ENCODE measurements at regions not wholly inside any gene's neighbourhood (a gene's known extent, or its start where the extent isn't known, plus 50 kb on each side); places are given as distances from the start of the nearest gene placed in this dataset.

GRCh38 chr4:31908261-31908660, 1188.1 kb downstream of the PCDH7 start:
- Histone ChIP-seq H3K36me3 (no peaks in the 10 kb centered on the region), H3K27me3 (no peaks in the 10 kb centered on the region), H3K4me1 (no peaks in the 10 kb centered on the region), H3K27ac (no peak overlapping the region), H3K9me3 (peaks cover 0 to 8% (median 0%) of the 10 kb centered on the region in 4 donors), H3K4me3 (no peak overlapping the region)
- no peak for DNase-seq (ENCODE audit: low spot score in 2 of 2)
- TF ChIP-seq EP300 (IDR thresholded peaks at IDR 0.05) (no peak), CTCF (IDR thresholded peaks at IDR 0.05) (no peak), POLR2A (IDR thresholded peaks at IDR 0.05) (no peak)
- 54 to 55% methylated on average over 3 of the region's 3 CpGs for WGBS, 2 donors

DNA sequence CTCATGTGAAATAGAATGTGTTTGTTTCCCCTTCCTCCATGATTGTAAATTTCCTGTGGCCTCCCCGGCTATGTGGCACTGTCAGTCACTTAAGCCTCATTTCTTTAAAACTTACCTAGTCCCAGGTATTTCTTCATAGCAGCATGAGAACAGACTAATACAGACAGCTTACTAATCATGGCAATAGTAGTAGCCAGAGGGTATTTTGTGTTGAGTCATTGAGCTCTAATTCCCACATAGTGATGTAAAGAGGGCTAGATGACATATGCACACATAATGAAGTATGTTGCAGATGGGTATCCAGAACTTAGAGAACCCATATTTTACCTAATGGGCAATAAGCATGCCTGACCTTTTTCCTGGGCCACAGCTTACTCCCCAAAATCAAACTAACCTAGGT, 1197.2 kb downstream of the PCDH7 start:
- DNase-seq (ENCODE audit: low spot score in 2 of 2) = no peak
- 79 to 91% methylated on average over 1 of the region's 1 CpG for WGBS, 2 donors
- no peaks in the 10 kb centered on the region for H3K9me3 ChIP-seq
- no peaks in the 10 kb centered on the region for H3K4me1 ChIP-seq
- no peaks in the 10 kb centered on the region for H3K27me3 ChIP-seq
- no peak for TF ChIP-seq POLR2A (IDR thresholded peaks at IDR 0.05)
- no peak for TF ChIP-seq EP300 (IDR thresholded peaks at IDR 0.05)
- no peak for TF ChIP-seq CTCF (IDR thresholded peaks at IDR 0.05)
- H3K4me3 ChIP-seq = no peak overlapping the region
- no peaks in the 10 kb centered on the region for H3K36me3 ChIP-seq
- no peak overlapping the region for H3K27ac ChIP-seq

GRCh38 chr4:31918891-31919290, 1198.7 kb downstream of the PCDH7 start:
- H3K36me3 ChIP-seq = no peaks in the 10 kb centered on the region
- H3K27ac ChIP-seq = no peak overlapping the region
- DNase-seq (ENCODE audit: low spot score in 2 of 2) = no peak
- no peak for TF ChIP-seq POLR2A (IDR thresholded peaks at IDR 0.05)
- no peak for TF ChIP-seq CTCF (IDR thresholded peaks at IDR 0.05)
- TF ChIP-seq EP300 (IDR thresholded peaks at IDR 0.05) = no peak
- no peaks in the 10 kb centered on the region for H3K4me1 ChIP-seq
- H3K9me3 ChIP-seq = no peaks in the 10 kb centered on the region
- H3K4me3 ChIP-seq = no peak overlapping the region
- WGBS, 2 donors = 41 to 61% methylated on average over 5 of the region's 5 CpGs
- H3K27me3 ChIP-seq = no peaks in the 10 kb centered on the region

DNA sequence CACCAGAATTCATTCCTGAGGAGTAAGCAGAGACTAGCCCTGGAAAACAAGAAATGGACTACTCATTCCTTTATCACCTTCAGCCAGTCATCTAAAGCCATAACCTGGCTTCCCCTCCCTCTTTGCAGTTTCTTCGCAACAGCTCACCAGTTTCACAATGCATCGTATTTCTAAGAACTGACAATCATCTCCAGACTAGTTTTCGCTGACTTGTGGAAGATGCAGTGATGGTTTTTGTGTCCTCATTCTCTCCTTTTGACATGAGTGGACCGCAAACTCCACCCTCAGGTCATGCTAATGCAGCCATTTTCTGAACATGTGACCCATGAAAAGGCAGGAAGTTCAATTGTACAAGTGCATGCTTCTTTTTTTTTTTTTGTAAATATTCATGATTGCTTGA, 1203.5 kb downstream of the PCDH7 start:
- no peak overlapping the region for H3K4me3 ChIP-seq
- no peaks in the 10 kb centered on the region for H3K27me3 ChIP-seq
- TF ChIP-seq CTCF (IDR thresholded peaks at IDR 0.05) = no peak
- TF ChIP-seq EP300 (IDR thresholded peaks at IDR 0.05) = no peak
- no peak for TF ChIP-seq POLR2A (IDR thresholded peaks at IDR 0.05)
- DNase-seq (ENCODE audit: low spot score in 2 of 2) = no peak
- H3K36me3 ChIP-seq = no peaks in the 10 kb centered on the region
- no peaks in the 10 kb centered on the region for H3K4me1 ChIP-seq
- no peak overlapping the region for H3K27ac ChIP-seq
- H3K9me3 ChIP-seq = no peaks in the 10 kb centered on the region
- 91 to 93% methylated on average over 4 of the region's 4 CpGs for WGBS, 2 donors

DNA sequence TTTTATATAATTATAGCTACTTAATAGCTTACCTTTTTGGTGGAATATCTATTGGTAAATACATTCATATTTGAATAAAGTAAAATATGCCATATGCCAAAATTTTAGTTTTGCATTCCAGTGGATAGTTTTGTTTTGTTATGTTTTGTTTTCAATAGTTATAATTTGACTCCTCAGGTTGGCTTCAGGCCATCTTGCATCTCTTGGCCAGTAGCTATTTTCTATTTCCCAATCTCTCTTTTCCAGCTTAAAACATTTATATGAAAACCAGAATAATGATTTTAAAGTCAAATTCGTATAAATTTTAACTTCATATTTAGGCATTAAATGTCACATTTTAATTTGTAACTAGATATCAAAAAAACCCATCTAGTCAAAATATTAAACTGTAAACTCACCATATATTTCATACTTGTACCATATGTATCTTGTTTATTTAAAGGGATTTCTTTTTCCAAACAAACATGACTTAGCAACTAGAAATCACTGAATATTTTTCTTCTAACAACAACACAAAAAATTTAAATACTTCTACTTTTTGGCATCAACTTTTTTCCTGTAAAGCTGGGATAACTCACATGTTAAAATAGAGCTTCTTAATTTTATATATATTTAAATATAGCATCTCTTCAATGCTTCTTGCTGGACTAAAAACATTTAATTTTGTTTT, 1209.6 kb downstream of the PCDH7 start:
- H3K4me3 ChIP-seq = no peak overlapping the region
- 60 to 63% methylated on average over 1 of the region's 1 CpG for WGBS, 2 donors
- TF ChIP-seq CTCF (IDR thresholded peaks at IDR 0.05) (no peak), EP300 (IDR thresholded peaks at IDR 0.05) (no peak), POLR2A (IDR thresholded peaks at IDR 0.05) (no peak)

More for the DNA sequence above, 1209.6 kb downstream of the PCDH7 start:
- no peaks in the 10 kb centered on the region for H3K9me3 ChIP-seq
- no peaks in the 10 kb centered on the region for H3K36me3 ChIP-seq
- no peak overlapping the region for H3K27ac ChIP-seq
- H3K4me1 ChIP-seq = no peaks in the 10 kb centered on the region
- DNase-seq (ENCODE audit: low spot score in 2 of 2) = no peak
- H3K27me3 ChIP-seq = no peaks in the 10 kb centered on the region
